Fibroblast of mammary gland (primary cell): ENCODE measurements at regions not wholly inside any gene's neighbourhood (a gene's known extent, or its start where the extent isn't known, plus 50 kb on each side); places are given as distances from the start of the nearest gene placed in this dataset.

Source experiments
- DNase-seq: peaks from one replicate; pipeline ENCODE4 v3.0.0-alpha.2; 2010; ENCODE audit warnings: low read depth
- H3K4me3 ChIP-seq: 2 replicates; pipeline ENCODE4 v1.5.1; 2011; ENCODE audit warnings: low read depth, mild to moderate bottlenecking, low read length, moderate library complexity; ENCODE audit not compliant: control insufficient read depth
- CTCF ChIP-seq: conservative IDR thresholded peaks from 2 replicates; pipeline ENCODE4 v1.5.1; 2011; ENCODE audit warnings: low read depth, low read length, inconsistent platforms; ENCODE audit not compliant: control insufficient read depth, insufficient read depth

GRCh38 chr18:55790296-55790695, 202.3 kb upstream of the TCF4 start:
- peak; percentile 82 for DNase-seq
- no peak for TF ChIP-seq CTCF
- H3K4me3 ChIP-seq = no peak overlapping the region

- H3K4me3 ChIP-seq = no peak overlapping the region
- TF ChIP-seq CTCF = no peak
- DNase-seq = no peak
Observed at GRCh38 chr18:55787536-55788073, 199.6 kb upstream of the TCF4 start.

- no peak for DNase-seq
Observed at GRCh38 chr18:55786651-55787272, 198.8 kb upstream of the TCF4 start.

GRCh38 chr18:55783921-55784320, 195.9 kb upstream of the TCF4 start:
- no peak for DNase-seq
- TF ChIP-seq CTCF = no peak
- H3K4me3 ChIP-seq = no peak overlapping the region

More at GRCh38 chr18:55786651-55787272, 198.8 kb upstream of the TCF4 start:
- H3K4me3 ChIP-seq = no peak overlapping the region
- TF ChIP-seq CTCF = no peak

- no peak overlapping the region for H3K4me3 ChIP-seq
- peak; percentile 91 for TF ChIP-seq CTCF
- DNase-seq = peak; percentile 79
Observed at GRCh38 chr18:55781481-55781957, 193.5 kb upstream of the TCF4 start.

- TF ChIP-seq CTCF = no peak
- peak overlapping the region; percentile 37 for H3K4me3 ChIP-seq
- peak; percentile 60 for DNase-seq
Observed at GRCh38 chr18:55780586-55781071, 192.6 kb upstream of the TCF4 start.
